Testis (tissue), 2 donors: ENCODE measurements at regions not wholly inside any gene's neighbourhood (a gene's known extent, or its start where the extent isn't known, plus 50 kb on each side); places are given as distances from the start of the nearest gene placed in this dataset.

Experiments
- DNase-seq: peaks from one replicate; pipeline ENCODE4 v3.0.0-alpha.2; 2019
- H3K27ac ChIP-seq, 2 donors: fragments of 200-600 bp; sonication (generic); one replicate each; pipeline ENCODE4 v1.5.1; 2019
- H3K27me3 ChIP-seq: fragments of 200-600 bp; sonication (generic); one replicate; pipeline ENCODE4 v1.5.1; 2019
- H3K36me3 ChIP-seq: fragments of 200-600 bp; sonication (generic); one replicate; pipeline ENCODE4 v1.5.1; 2017; ENCODE audit warnings: low read depth; ENCODE audit errors: missing control alignments
- H3K4me1 ChIP-seq: fragments of 200-600 bp; sonication (generic); one replicate; pipeline ENCODE4 v1.5.1; 2019
- H3K4me3 ChIP-seq, 2 donors: fragments of 200-600 bp; sonication (generic); one replicate each; pipeline ENCODE4 v1.5.1; 2017 to 2019
- H3K9me3 ChIP-seq: fragments of 200-600 bp; sonication (generic); one replicate; pipeline ENCODE4 v1.5.1; 2017
- POLR2A ChIP-seq: fragments of 450-650 bp; IDR thresholded peaks from one replicate; pipeline ENCODE4 v1.6.1; 2017; ENCODE audit warnings: antibody characterized with exemption, mild to moderate bottlenecking, moderate library complexity
- WGBS, 2 donors: methylation state at CpG; one replicate each; pipeline ENCODE4 v1.1.5; 2018; 5-methylcytosine and 5-hydroxymethylcytosine counted together
- intact Hi-C: fragments of 100-400 bp; cut with DNase I; formaldehyde crosslinking; loops from one replicate; pipeline ENCODE4 v1.15.1; 2023; ENCODE audit warnings: low total_unique reads
- TF ChIP-seq, protein P1 (sequence below), 3 experiments: fragments of 450-650 bp in 2 of 3; fragments of 200-600 bp in 1 of 3; sonication (generic) in 1 of 3; IDR thresholded peaks; one replicate each; pipeline ENCODE4 v1.5.1; 2016 to 2019; ENCODE audit warnings: antibody characterized with exemption in 3 of 3, mild to moderate bottlenecking in 2 of 3, moderate library complexity in 1 of 3

- no peak for TF ChIP-seq POLR2A
- TF ChIP-seq, protein P1, sequence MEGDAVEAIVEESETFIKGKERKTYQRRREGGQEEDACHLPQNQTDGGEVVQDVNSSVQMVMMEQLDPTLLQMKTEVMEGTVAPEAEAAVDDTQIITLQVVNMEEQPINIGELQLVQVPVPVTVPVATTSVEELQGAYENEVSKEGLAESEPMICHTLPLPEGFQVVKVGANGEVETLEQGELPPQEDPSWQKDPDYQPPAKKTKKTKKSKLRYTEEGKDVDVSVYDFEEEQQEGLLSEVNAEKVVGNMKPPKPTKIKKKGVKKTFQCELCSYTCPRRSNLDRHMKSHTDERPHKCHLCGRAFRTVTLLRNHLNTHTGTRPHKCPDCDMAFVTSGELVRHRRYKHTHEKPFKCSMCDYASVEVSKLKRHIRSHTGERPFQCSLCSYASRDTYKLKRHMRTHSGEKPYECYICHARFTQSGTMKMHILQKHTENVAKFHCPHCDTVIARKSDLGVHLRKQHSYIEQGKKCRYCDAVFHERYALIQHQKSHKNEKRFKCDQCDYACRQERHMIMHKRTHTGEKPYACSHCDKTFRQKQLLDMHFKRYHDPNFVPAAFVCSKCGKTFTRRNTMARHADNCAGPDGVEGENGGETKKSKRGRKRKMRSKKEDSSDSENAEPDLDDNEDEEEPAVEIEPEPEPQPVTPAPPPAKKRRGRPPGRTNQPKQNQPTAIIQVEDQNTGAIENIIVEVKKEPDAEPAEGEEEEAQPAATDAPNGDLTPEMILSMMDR (IDR thresholded peaks at IDR 0.05), result no peak
- H3K27ac ChIP-seq, result no peak overlapping the region
- no peaks in the 10 kb centered on the region for H3K4me1 ChIP-seq
- DNase-seq, result no peak
- intact Hi-C loops, result no loop called here
- no peaks in the 10 kb centered on the region for H3K9me3 ChIP-seq
- no peaks in the 10 kb centered on the region for H3K27me3 ChIP-seq
- H3K36me3 ChIP-seq, result no peaks in the 10 kb centered on the region
- WGBS, 2 donors, result 33 to 36% methylated on average over 6 of the region's 6 CpGs
- H3K4me3 ChIP-seq, result no peak overlapping the region
These were observed 108.7 kb upstream of the SIRPA start for GRCh38 chr20:1786486-1786885.

GRCh38 chr20:1784586-1784985 is 110.6 kb upstream of the SIRPA start:
- H3K4me1 ChIP-seq, result peaks cover 7% of the 10 kb centered on the region
- no peak for DNase-seq
- no peaks in the 10 kb centered on the region for H3K27me3 ChIP-seq
- intact Hi-C loops, result no loop called here
- no peaks in the 10 kb centered on the region for H3K9me3 ChIP-seq
- H3K4me3 ChIP-seq, result no peak overlapping the region
- 82 to 87% methylated on average over 4 of the region's 4 CpGs for WGBS, 2 donors
- no peak overlapping the region for H3K27ac ChIP-seq
- no peaks in the 10 kb centered on the region for H3K36me3 ChIP-seq
- no peak for TF ChIP-seq POLR2A
- TF ChIP-seq, protein P1 (IDR thresholded peaks at IDR 0.05), result no peak

DNA sequence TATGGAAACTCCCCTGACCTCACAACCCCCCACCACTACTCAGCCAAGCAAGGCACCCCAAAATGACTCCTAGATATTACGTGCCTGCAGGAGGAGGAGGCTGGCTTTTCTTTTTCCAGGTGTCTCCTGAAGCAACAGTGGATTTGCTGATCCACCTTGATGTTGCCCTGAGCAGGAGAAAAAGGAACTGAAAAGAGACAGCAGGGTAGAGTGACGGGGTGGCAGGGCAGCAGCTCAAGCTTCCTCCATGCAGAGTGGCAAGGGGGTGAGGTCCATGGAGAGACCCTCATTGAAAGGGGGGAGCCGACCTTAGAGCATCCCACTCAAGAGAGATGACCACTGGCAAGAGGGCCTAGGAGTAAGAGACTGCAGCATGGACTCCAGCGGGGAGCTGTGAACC is 112.0 kb upstream of the SIRPA start:
- Histone ChIP-seq H3K36me3 (no peaks in the 10 kb centered on the region), H3K27ac (no peak overlapping the region), H3K4me1 (peaks cover 7% of the 10 kb centered on the region), H3K9me3 (no peaks in the 10 kb centered on the region), H3K4me3 (no peak overlapping the region), H3K27me3 (no peaks in the 10 kb centered on the region)
- intact Hi-C loops, result no loop called here
- no peak for DNase-seq
- 80 to 85% methylated on average over 4 of the region's 4 CpGs for WGBS, 2 donors
- TF ChIP-seq, protein P1 (IDR thresholded peaks at IDR 0.05), result no peak
- no peak for TF ChIP-seq POLR2A

DNA sequence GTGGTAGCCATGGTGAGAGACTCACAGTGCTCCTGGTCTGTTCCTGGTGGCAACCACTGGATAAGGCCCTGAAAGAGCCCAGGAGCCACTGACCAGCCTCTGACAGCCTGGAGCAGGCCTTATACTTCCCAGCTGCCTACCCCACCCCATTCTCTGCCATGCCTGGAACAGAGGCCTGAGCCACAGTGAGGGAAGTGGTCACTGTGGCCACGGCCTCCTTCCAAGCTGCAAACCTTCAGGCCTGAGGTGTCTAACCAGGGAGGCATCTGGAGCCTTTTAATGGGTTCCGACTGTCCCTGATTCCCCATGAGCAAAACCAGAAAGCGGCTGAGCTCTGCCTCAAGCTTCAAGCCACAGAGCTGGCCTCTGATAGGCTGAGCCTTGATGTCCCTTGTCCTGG is 113.0 kb upstream of the SIRPA start:
- 67 to 94% methylated on average over 1 to 3 of the region's 3 CpGs for WGBS, 2 donors
- no peaks in the 10 kb centered on the region for H3K36me3 ChIP-seq
- peaks cover 7% of the 10 kb centered on the region for H3K4me1 ChIP-seq
- no peak overlapping the region for H3K4me3 ChIP-seq
- no peaks in the 10 kb centered on the region for H3K9me3 ChIP-seq
- H3K27ac ChIP-seq, result no peak overlapping the region
- TF ChIP-seq POLR2A, result no peak
- TF ChIP-seq, protein P1 (IDR thresholded peaks at IDR 0.05), result no peak
- intact Hi-C loops, result no loop called here
- no peak for DNase-seq
- H3K27me3 ChIP-seq, result no peaks in the 10 kb centered on the region

DNA sequence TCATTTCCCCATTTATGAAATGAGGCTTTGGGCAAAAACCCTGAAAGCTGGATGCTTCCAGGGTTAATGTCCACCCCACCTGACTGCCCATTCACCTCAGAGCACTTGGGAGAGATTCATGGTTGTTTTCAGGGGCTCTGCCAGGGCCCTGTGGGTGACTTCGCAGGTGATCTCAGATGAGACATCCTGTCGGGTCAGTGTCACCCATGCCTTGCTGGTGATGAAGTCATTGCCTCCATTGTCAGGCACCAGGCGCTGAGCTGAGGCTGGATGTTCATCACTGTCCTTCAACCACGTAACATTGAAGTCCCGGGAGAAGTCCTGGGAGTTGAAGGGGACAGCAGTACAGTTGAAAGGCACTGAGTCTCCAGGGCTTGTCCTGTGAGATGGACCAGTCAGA is 115.6 kb upstream of the SIRPA start:
- Histone ChIP-seq H3K4me1 (peaks cover 24% of the 10 kb centered on the region), H3K36me3 (no peaks in the 10 kb centered on the region), H3K4me3 (no peak overlapping the region), H3K27me3 (no peaks in the 10 kb centered on the region), H3K9me3 (no peaks in the 10 kb centered on the region), H3K27ac (no peak overlapping the region)
- DNase-seq, result no peak
- TF ChIP-seq, protein P1 (IDR thresholded peaks at IDR 0.05), result no peak
- TF ChIP-seq POLR2A, result no peak
- WGBS, 2 donors, result 86 to 92% methylated on average over 5 of the region's 5 CpGs
- intact Hi-C loops, result no loop called here
